ENCODE measurements at regions not wholly inside any gene's neighbourhood (a gene's known extent, or its start where the extent isn't known, plus 50 kb on each side); places are given as distances from the start of the nearest gene placed in this dataset.
"Not testable (repeated sequence)": the region's sequence is repeated elsewhere in the genome, so short reads cannot be mapped to it uniquely, and the experiment has no call there.

GRCh38 chr12:126930234-126930633 is 1336.7 kb upstream of the TMEM132C start:
- no peaks in the 10 kb centered on the region for H4K20me1 ChIP-seq
- H3K36me3 ChIP-seq: no peaks in the 10 kb centered on the region
- no peaks in the 10 kb centered on the region for H3K9me3 ChIP-seq
- no peak overlapping the region for H3K9ac ChIP-seq
- peaks cover 5% of the 10 kb centered on the region; the same call in 1 of the 2 replicates for H3K4me1 ChIP-seq
- H3K4me3 ChIP-seq: no peak overlapping the region
- H3K27ac ChIP-seq: no peak overlapping the region
- H3K27me3 ChIP-seq: no peaks in the 10 kb centered on the region
- no peak overlapping the region for H3K4me2 ChIP-seq
- no peak for TF ChIP-seq Cebpa-rat (IDR thresholded peaks at IDR 0.05)

- H3K9ac ChIP-seq: no peak overlapping the region
- no peaks in the 10 kb centered on the region for H3K9me3 ChIP-seq
- no peaks in the 10 kb centered on the region for H3K36me3 ChIP-seq
- H3K4me3 ChIP-seq: no peak overlapping the region
- peaks cover 5% of the 10 kb centered on the region; the same call in 1 of the 2 replicates for H3K4me1 ChIP-seq
- no peak for TF ChIP-seq Cebpa-rat (IDR thresholded peaks at IDR 0.05)
- H3K27ac ChIP-seq: no peak overlapping the region
- H3K4me2 ChIP-seq: no peak overlapping the region
- no peaks in the 10 kb centered on the region for H4K20me1 ChIP-seq
- no peaks in the 10 kb centered on the region for H3K27me3 ChIP-seq
These were observed 1334.8 kb upstream of the TMEM132C start for GRCh38 chr12:126932156-126932555.

GRCh38 chr12:126935435-126935834 is 1331.5 kb upstream of the TMEM132C start:
- Histone ChIP-seq H3K27me3 (no peaks in the 10 kb centered on the region), H3K27ac (no peak overlapping the region), H3K4me1 (peaks cover 5% of the 10 kb centered on the region; the same call in 1 of the 2 replicates), H3K4me2 (no peak overlapping the region), H3K9me3 (no peaks in the 10 kb centered on the region), H3K4me3 (no peak overlapping the region), H3K36me3 (no peaks in the 10 kb centered on the region), H4K20me1 (no peaks in the 10 kb centered on the region), H3K9ac (no peak overlapping the region)
- no peak for TF ChIP-seq Cebpa-rat (IDR thresholded peaks at IDR 0.05)

- Histone ChIP-seq H3K27me3 (no peaks in the 10 kb centered on the region), H3K36me3 (no peaks in the 10 kb centered on the region), H4K20me1 (no peaks in the 10 kb centered on the region), H3K4me2 (no peak overlapping the region), H3K4me3 (no peak overlapping the region), H3K4me1 (peaks cover 5% of the 10 kb centered on the region; the same call in 1 of the 2 replicates), H3K27ac (no peak overlapping the region), H3K9me3 (peaks cover 3% of the 10 kb centered on the region; the same call in 1 of the 2 replicates), H3K9ac (no peak overlapping the region)
- no peak for TF ChIP-seq Cebpa-rat (IDR thresholded peaks at IDR 0.05)
These were observed 1330.7 kb upstream of the TMEM132C start for GRCh38 chr12:126936181-126936851.

- no peak overlapping the region for H3K4me2 ChIP-seq
- H3K36me3 ChIP-seq: no peaks in the 10 kb centered on the region
- no peak for TF ChIP-seq Cebpa-rat (IDR thresholded peaks at IDR 0.05)
- H3K9me3 ChIP-seq: peaks cover 8% of the 10 kb centered on the region
- H3K4me1 ChIP-seq: no peaks in the 10 kb centered on the region
- H3K9ac ChIP-seq: no peak overlapping the region
- H4K20me1 ChIP-seq: no peaks in the 10 kb centered on the region
- H3K4me3 ChIP-seq: no peak overlapping the region
- H3K27me3 ChIP-seq: no peaks in the 10 kb centered on the region
- H3K27ac ChIP-seq: no peak overlapping the region
These were observed 1329.5 kb upstream of the TMEM132C start for GRCh38 chr12:126937431-126937830.

- no peak overlapping the region for H3K27ac ChIP-seq
- no peak overlapping the region for H3K9ac ChIP-seq
- peaks cover 8% of the 10 kb centered on the region for H3K9me3 ChIP-seq
- peaks cover 34% of the 10 kb centered on the region for H3K4me1 ChIP-seq
- H3K4me3 ChIP-seq: no peak overlapping the region
- H4K20me1 ChIP-seq: no peaks in the 10 kb centered on the region
- peak overlapping the region; percentile 19; the same call in 1 of the 2 replicates for H3K4me2 ChIP-seq
- H3K27me3 ChIP-seq: no peaks in the 10 kb centered on the region
- no peaks in the 10 kb centered on the region for H3K36me3 ChIP-seq
- TF ChIP-seq Cebpa-rat (IDR thresholded peaks at IDR 0.05): no peak
These were observed 1322.3 kb upstream of the TMEM132C start for GRCh38 chr12:126944684-126945083.

- not testable (repeated sequence) for H3K9ac ChIP-seq, H3K9me3 ChIP-seq, H3K27ac ChIP-seq, H4K20me1 ChIP-seq, H3K4me2 ChIP-seq, H3K4me3 ChIP-seq, H3K36me3 ChIP-seq, H3K27me3 ChIP-seq
- H3K4me1 ChIP-seq: peaks cover 57% of the 10 kb centered on the region
These were observed 1320.0 kb upstream of the TMEM132C start for GRCh38 chr12:126946958-126947357.

- Histone ChIP-seq H3K9me3 (no peaks in the 10 kb centered on the region; the same call in 1 of the 2 replicates), H4K20me1 (no peaks in the 10 kb centered on the region), H3K4me2 (peak overlapping the region; percentile 76), H3K4me1 (peaks cover 68% of the 10 kb centered on the region), H3K36me3 (no peaks in the 10 kb centered on the region), H3K27me3 (no peaks in the 10 kb centered on the region), H3K27ac (peak overlapping the region; percentile 88), H3K9ac (peak overlapping the region; percentile 52), H3K4me3 (peak overlapping the region; percentile 41)
- TF ChIP-seq Cebpa-rat (IDR thresholded peaks at IDR 0.05): no peak
These were observed 1317.4 kb upstream of the TMEM132C start for GRCh38 chr12:126949558-126949957.

- Histone ChIP-seq H3K9me3 (peaks cover 6% of the 10 kb centered on the region; the same call in 1 of the 2 replicates), H4K20me1 (no peaks in the 10 kb centered on the region), H3K27ac (peak overlapping the region; percentile 88), H3K4me2 (peak overlapping the region; percentile 76), H3K27me3 (no peaks in the 10 kb centered on the region), H3K9ac (peak overlapping the region; percentile 52; the same call in 1 of the 2 replicates), H3K4me1 (peaks cover 62% of the 10 kb centered on the region), H3K4me3 (peak overlapping the region; percentile 41), H3K36me3 (no peaks in the 10 kb centered on the region)
- TF ChIP-seq Cebpa-rat (IDR thresholded peaks at IDR 0.05): peak; percentile 66; the same call in 1 of the 2 replicates
These were observed 1316.7 kb upstream of the TMEM132C start for GRCh38 chr12:126950266-126950665.

- no peaks in the 10 kb centered on the region for H4K20me1 ChIP-seq
- peaks cover 62% of the 10 kb centered on the region for H3K4me1 ChIP-seq
- H3K9ac ChIP-seq: peak overlapping the region; percentile 30; the same call in 1 of the 2 replicates
- H3K27ac ChIP-seq: peak overlapping the region; percentile 88
- no peaks in the 10 kb centered on the region for H3K36me3 ChIP-seq
- H3K4me3 ChIP-seq: no peak overlapping the region
- H3K4me2 ChIP-seq: peak overlapping the region; percentile 76
- H3K27me3 ChIP-seq: no peaks in the 10 kb centered on the region
- TF ChIP-seq Cebpa-rat (IDR thresholded peaks at IDR 0.05): no peak
- peaks cover 10% of the 10 kb centered on the region; the same call in 1 of the 2 replicates for H3K9me3 ChIP-seq
These were observed 1314.6 kb upstream of the TMEM132C start for GRCh38 chr12:126952096-126953007.
